ENCODE measurements at regions not wholly inside any gene's neighbourhood (a gene's known extent, or its start where the extent isn't known, plus 50 kb on each side); places are given as distances from the start of the nearest gene placed in this dataset.

- TF ChIP-seq, protein P1, sequence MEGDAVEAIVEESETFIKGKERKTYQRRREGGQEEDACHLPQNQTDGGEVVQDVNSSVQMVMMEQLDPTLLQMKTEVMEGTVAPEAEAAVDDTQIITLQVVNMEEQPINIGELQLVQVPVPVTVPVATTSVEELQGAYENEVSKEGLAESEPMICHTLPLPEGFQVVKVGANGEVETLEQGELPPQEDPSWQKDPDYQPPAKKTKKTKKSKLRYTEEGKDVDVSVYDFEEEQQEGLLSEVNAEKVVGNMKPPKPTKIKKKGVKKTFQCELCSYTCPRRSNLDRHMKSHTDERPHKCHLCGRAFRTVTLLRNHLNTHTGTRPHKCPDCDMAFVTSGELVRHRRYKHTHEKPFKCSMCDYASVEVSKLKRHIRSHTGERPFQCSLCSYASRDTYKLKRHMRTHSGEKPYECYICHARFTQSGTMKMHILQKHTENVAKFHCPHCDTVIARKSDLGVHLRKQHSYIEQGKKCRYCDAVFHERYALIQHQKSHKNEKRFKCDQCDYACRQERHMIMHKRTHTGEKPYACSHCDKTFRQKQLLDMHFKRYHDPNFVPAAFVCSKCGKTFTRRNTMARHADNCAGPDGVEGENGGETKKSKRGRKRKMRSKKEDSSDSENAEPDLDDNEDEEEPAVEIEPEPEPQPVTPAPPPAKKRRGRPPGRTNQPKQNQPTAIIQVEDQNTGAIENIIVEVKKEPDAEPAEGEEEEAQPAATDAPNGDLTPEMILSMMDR (optimal IDR thresholded peaks at IDR 0.05 in 1 of 3, IDR thresholded peaks at IDR 0.05 in 1 of 3, conservative IDR thresholded peaks at IDR 0.05 in 1 of 3; ENCODE audit: extremely low read depth in 1 of 3, insufficient read depth in 2 of 3, low read length in 3 of 3) = no peak
- no peak for TF ChIP-seq EZH2 (IDR thresholded peaks at IDR 0.05; ENCODE audit: low read length)
Observed at GRCh38 chr9:87386490-87387025, 111.1 kb upstream of the DAPK1 start.
